Endothelial cell of umbilical vein (primary cell): ENCODE measurements at regions not wholly inside any gene's neighbourhood (a gene's known extent, or its start where the extent isn't known, plus 50 kb on each side); places are given as distances from the start of the nearest gene placed in this dataset.

Experiments
- BruUV-seq: library from RNA; stranded (reverse); fragments of 400-500 nt; replicated peaks from 2 replicates; lab custom pipeline; 2021; lab: Mats Ljungman, UMichigan
- CTCF ChIA-PET: fragments of 300-600, 350-600 bp; sonication (Branson Sonifier 250); formaldehyde crosslinking; loops from one replicate; lab custom pipeline; 2021; ENCODE audit warnings: antibody characterized with exemption, inconsistent platforms; lab: Charles Lee
- POLR2A ChIA-PET: fragments of 300-600, 350-600 bp; sonication (Branson Sonifier 250); formaldehyde crosslinking; loops from one replicate; lab custom pipeline; 2021; ENCODE audit warnings: antibody characterized with exemption, inconsistent platforms; lab: Charles Lee
- DNase-seq: peaks from one replicate; pipeline ENCODE4 v3.0.0-alpha.2; 2011; ENCODE audit warnings: low read depth, low spot score
- FAIRE-seq: peaks from 2 replicates; lab custom pipeline; 2011; peaks lifted over from hg19 to GRCh38; lab: Jason Lieb, UNC
- H2AFZ ChIP-seq: 2 replicates; pipeline ENCODE4 v1.6.0; 2012; ENCODE audit warnings: low read depth, low read length, control low read depth, inconsistent platforms
- H3K27ac ChIP-seq: 2 replicates; pipeline ENCODE4 v1.5.1; 2011; ENCODE audit warnings: low read depth, mild to moderate bottlenecking, control low read depth, low read length, moderate library complexity; ENCODE audit not compliant: insufficient read depth
- H3K27me3 ChIP-seq, 2 experiments: 2 replicates each; pipeline versions ENCODE4 v1.6.0 to v1.6.1; 2011; ENCODE audit warnings: low read length in 2 of 2, mixed read lengths in 1 of 2; ENCODE audit not compliant: control insufficient read depth in 2 of 2, insufficient read depth in 2 of 2
- H3K36me3 ChIP-seq, 2 experiments: 2 replicates in 1 of 2; 3 replicates in 1 of 2; pipeline ENCODE4 v1.5.1; 2011; ENCODE audit warnings: low read length in 2 of 2, mild to moderate bottlenecking in 1 of 2, moderate library complexity in 1 of 2; ENCODE audit not compliant: control insufficient read depth in 2 of 2, insufficient read depth in 2 of 2; ENCODE audit errors: extremely low read depth in 1 of 2
- H3K4me1 ChIP-seq: 3 replicates; pipeline ENCODE4 v1.5.1; 2011; ENCODE audit warnings: mild to moderate bottlenecking, low read length; ENCODE audit not compliant: control insufficient read depth, insufficient read depth; ENCODE audit errors: extremely low read depth
- H3K4me2 ChIP-seq: 2 replicates; pipeline ENCODE4 v1.6.1; 2011; ENCODE audit warnings: low read length, control low read depth, mixed read lengths; ENCODE audit not compliant: insufficient read depth
- H3K4me3 ChIP-seq, 3 experiments: fragments of 200-600 bp in 1 of 3; sonication (generic), shearing (Covaris generic) in 1 of 3; replicated peaks in 1 of 3; 2 replicates each; pipeline ENCODE4 v1.5.1; 2011 to 2016; ENCODE audit warnings: control low read depth in 3 of 3, low read length in 3 of 3, mild to moderate bottlenecking in 2 of 3, inconsistent platforms in 1 of 3, low read depth in 1 of 3, moderate library complexity in 1 of 3; ENCODE audit not compliant: insufficient read depth in 1 of 3
- H3K79me2 ChIP-seq: 2 replicates; pipeline ENCODE4 v1.6.0; 2012; ENCODE audit warnings: low read length, inconsistent platforms; ENCODE audit not compliant: control insufficient read depth, insufficient read depth
- H3K9ac ChIP-seq: replicated peaks from 2 replicates; pipeline ENCODE3; 2011; ENCODE audit warnings: low read length, control low read depth; ENCODE audit not compliant: insufficient read depth; ENCODE audit errors: extremely low read depth
- H3K9me1 ChIP-seq: replicated peaks from 3 replicates; pipeline ENCODE4 v1.6.0; 2011; ENCODE audit warnings: mild to moderate bottlenecking, low read length; ENCODE audit not compliant: control insufficient read depth, insufficient read depth; ENCODE audit errors: extremely low read depth
- H3K9me3 ChIP-seq: replicated peaks from 2 replicates; pipeline ENCODE4 v1.5.1; 2012; ENCODE audit warnings: low read length, inconsistent platforms; ENCODE audit not compliant: control insufficient read depth, insufficient read depth
- H4K20me1 ChIP-seq: replicated peaks from 2 replicates; pipeline ENCODE3; 2011; ENCODE audit warnings: mild to moderate bottlenecking, low read length; ENCODE audit not compliant: control insufficient read depth, insufficient read depth; ENCODE audit errors: extremely low read depth
- EZH2 ChIP-seq: IDR thresholded peaks from 2 replicates; pipeline ENCODE4 v1.6.1; 2012; ENCODE audit warnings: borderline replicate concordance, low read depth, mild to moderate bottlenecking, moderate library complexity, low read length, inconsistent platforms; ENCODE audit not compliant: severe bottlenecking
- FOS ChIP-seq: IDR thresholded peaks from 2 replicates; pipeline ENCODE4 v1.6.1; 2011; ENCODE audit warnings: mild to moderate bottlenecking, low read length, moderate library complexity, borderline replicate concordance; ENCODE audit not compliant: insufficient read depth
- GATA2 ChIP-seq: IDR thresholded peaks from 2 replicates; pipeline ENCODE4 v1.7.0; 2011; ENCODE audit warnings: low read depth, mild to moderate bottlenecking, moderate library complexity, mixed read lengths, low read length; ENCODE audit not compliant: insufficient read length, insufficient read depth
- JUN ChIP-seq: IDR thresholded peaks from 2 replicates; pipeline ENCODE4 v1.6.1; 2011; ENCODE audit warnings: borderline replicate concordance, low read depth; ENCODE audit not compliant: insufficient read length, insufficient read depth
- MYC ChIP-seq: IDR thresholded peaks from one replicate; pipeline ENCODE4 v1.6.1; 2011; ENCODE audit warnings: mild to moderate bottlenecking, low read depth, low read length
- POLR2A ChIP-seq: IDR thresholded peaks from 2 replicates; pipeline ENCODE4 v1.6.1; 2012; ENCODE audit warnings: low read depth, mild to moderate bottlenecking, control low read depth, low read length
- POLR2AphosphoS5 ChIP-seq: IDR thresholded peaks from 2 replicates; pipeline ENCODE4 v1.6.1; 2012; ENCODE audit warnings: low read depth, mild to moderate bottlenecking, control low read depth, low read length, moderate library complexity; ENCODE audit not compliant: insufficient read depth
- dilution Hi-C: fragments of 300-500 bp; cut with MboI; formaldehyde crosslinking; loops from one replicate; pipeline ENCODE4 v1.15.0; 2019; ENCODE audit warnings: low sequenced_read_pairs; ENCODE audit not compliant: extremely low pct_ligation_motif_present
- intact Hi-C: fragments of 100-400 bp; cut with micrococcal nuclease; formaldehyde crosslinking; loops from one replicate; pipeline ENCODE4 v1.10.0; 2022
- TF ChIP-seq, protein P1 (sequence below), 2 donors: IDR thresholded peaks; 1 replicate in 1 of 2; 2 replicates in 1 of 2; pipeline ENCODE4 v1.5.1; 2011; ENCODE audit warnings: low read length in 2 of 2, mild to moderate bottlenecking in 2 of 2, moderate library complexity in 2 of 2, control low read depth in 1 of 2, inconsistent platforms in 1 of 2, low read depth in 1 of 2; ENCODE audit not compliant: insufficient read depth in 1 of 2; ENCODE audit errors: extremely low read depth in 1 of 2
- TF ChIP-seq, protein P2 (sequence below): IDR thresholded peaks from 2 replicates; pipeline ENCODE4 v1.6.1; 2011; ENCODE audit not compliant: insufficient read depth, insufficient read length

DNA sequence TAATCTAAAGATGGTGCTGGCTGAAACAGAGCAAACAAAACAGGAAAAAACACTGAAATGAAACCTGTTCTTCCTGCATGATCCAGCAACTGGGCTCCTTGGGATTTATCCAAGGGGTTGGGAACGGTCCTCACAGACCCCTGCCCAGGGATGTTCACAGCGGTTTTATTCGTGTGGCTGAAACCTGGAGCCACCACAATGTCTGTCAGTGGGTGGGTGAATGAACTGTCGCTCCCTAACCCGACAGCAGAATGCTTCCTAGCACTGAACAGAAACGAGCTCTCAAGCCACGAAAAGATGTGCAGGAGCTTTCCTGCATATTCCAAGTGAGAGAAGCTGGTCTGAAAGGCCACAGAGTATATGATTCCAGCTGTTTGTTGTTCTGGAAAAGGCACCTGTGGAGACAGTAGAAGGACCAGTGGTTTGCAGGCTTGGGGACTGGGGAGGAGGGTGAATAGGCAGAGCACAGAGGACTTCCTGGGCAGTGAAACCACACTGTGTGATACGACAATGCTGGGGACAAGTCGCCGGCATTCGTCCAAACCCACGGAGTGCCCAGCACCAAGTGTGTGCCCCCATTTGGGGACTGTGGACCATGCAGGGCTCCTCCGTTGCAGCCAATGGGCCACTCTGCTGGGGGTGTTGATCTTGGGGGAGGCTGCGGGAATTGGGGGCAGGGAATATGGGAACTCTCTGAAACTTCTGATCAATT is 73.9 kb downstream of the TEX29 start:
- Histone ChIP-seq H4K20me1 (no peaks in the 10 kb centered on the region), H3K36me3 (no peaks in the 10 kb centered on the region), H3K9me1 (no peaks in the 10 kb centered on the region), H3K9me3 (no peaks in the 10 kb centered on the region), H3K9ac (no peak overlapping the region), H3K4me3 (no peak overlapping the region), H3K4me1 (no peaks in the 10 kb centered on the region), H3K27me3 (no peaks in the 10 kb centered on the region), H3K27ac (no peak overlapping the region), H3K4me2 (no peak overlapping the region), H3K79me2 (no peaks in the 10 kb centered on the region), H2AFZ (no peak overlapping the region)
- no peak for FAIRE-seq
- no TSS peak for BruUV-seq
- TF ChIP-seq MYC, result no peak
- no peak for TF ChIP-seq POLR2AphosphoS5
- no peak for TF ChIP-seq GATA2
- TF ChIP-seq EZH2, result no peak
- ChIA-PET CTCF (no interaction called here), POLR2A (no interaction called here)
- intact Hi-C loops, result no loop called here
- DNase-seq, result no peak
- dilution Hi-C loops, result no loop called here

DNA sequence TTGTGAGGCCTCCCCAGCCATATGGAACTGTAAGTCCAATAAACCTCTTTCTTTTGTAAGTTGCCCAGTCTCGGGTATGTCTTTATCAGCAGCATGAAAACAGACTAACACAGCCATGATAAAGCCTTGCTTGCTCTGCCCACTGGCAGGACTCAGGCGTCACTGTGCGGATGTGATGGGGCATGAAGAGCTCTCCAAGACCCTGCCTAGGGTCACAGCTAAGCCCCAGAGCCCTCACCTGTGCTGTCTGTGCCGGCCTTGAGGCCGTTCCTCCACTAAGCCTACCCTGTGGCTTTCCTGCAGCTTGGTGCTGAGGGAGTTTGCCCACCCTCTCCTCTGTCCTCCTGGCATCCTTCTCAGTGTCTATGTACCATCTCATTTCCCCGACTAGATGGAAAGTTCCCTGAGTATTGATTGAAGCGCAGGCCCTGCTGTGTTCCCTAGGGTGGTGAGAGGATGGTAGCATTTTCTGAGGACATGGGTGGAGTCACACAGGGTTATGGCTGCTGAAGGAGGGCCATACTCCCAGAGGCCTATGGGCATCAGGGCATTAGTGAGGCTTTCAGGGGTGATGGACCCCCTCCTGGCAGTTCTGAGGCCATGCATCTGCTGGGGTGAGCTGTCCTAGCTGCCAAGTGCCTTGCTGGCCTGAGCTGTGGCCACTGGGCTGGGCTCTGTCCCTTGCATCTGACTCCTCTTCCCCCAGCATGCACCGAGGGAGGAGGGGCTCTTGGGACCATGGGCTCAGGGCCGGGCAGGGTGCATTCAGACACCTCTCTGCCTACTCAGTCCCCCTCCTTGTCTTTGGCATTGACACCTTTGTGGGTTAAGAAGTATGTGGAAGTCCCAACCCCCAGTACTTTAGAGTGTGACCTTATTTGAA is 75.3 kb downstream of the TEX29 start:
- H3K27ac ChIP-seq, result no peak overlapping the region
- no peak overlapping the region for H2AFZ ChIP-seq
- CTCF ChIA-PET, result no interaction called here
- no peak overlapping the region for H3K9ac ChIP-seq
- no peak for DNase-seq
- TF ChIP-seq, protein P1, sequence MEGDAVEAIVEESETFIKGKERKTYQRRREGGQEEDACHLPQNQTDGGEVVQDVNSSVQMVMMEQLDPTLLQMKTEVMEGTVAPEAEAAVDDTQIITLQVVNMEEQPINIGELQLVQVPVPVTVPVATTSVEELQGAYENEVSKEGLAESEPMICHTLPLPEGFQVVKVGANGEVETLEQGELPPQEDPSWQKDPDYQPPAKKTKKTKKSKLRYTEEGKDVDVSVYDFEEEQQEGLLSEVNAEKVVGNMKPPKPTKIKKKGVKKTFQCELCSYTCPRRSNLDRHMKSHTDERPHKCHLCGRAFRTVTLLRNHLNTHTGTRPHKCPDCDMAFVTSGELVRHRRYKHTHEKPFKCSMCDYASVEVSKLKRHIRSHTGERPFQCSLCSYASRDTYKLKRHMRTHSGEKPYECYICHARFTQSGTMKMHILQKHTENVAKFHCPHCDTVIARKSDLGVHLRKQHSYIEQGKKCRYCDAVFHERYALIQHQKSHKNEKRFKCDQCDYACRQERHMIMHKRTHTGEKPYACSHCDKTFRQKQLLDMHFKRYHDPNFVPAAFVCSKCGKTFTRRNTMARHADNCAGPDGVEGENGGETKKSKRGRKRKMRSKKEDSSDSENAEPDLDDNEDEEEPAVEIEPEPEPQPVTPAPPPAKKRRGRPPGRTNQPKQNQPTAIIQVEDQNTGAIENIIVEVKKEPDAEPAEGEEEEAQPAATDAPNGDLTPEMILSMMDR (IDR thresholded peaks at IDR 0.05; ENCODE audit: extremely low read depth in 1 of 2, insufficient read depth in 1 of 2, low read depth in 1 of 2, low read length in 2 of 2), result no peak
- no peak for TF ChIP-seq FOS
- no peak for TF ChIP-seq POLR2AphosphoS5
- no peak for TF ChIP-seq GATA2
- no peak for TF ChIP-seq MYC
- TF ChIP-seq POLR2A, result no peak
- TF ChIP-seq, protein P2, sequence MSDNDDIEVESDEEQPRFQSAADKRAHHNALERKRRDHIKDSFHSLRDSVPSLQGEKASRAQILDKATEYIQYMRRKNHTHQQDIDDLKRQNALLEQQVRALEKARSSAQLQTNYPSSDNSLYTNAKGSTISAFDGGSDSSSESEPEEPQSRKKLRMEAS, result no peak
- no peak for TF ChIP-seq JUN
- TF ChIP-seq EZH2, result no peak
- POLR2A ChIA-PET, result no interaction called here
- no peak overlapping the region for H3K4me2 ChIP-seq
- H3K9me1 ChIP-seq, result no peaks in the 10 kb centered on the region
- no peak overlapping the region for H3K4me3 ChIP-seq
- FAIRE-seq, result no peak
- no peaks in the 10 kb centered on the region for H3K36me3 ChIP-seq
- H3K27me3 ChIP-seq, result no peaks in the 10 kb centered on the region
- H3K79me2 ChIP-seq, result no peaks in the 10 kb centered on the region
- dilution Hi-C loops, result no loop called here
- intact Hi-C loops, result no loop called here
- H3K4me1 ChIP-seq, result no peaks in the 10 kb centered on the region
- no TSS peak for BruUV-seq
- no peaks in the 10 kb centered on the region for H4K20me1 ChIP-seq
- H3K9me3 ChIP-seq, result no peaks in the 10 kb centered on the region
